ENCODE measurements at regions not wholly inside any gene's neighbourhood (a gene's known extent, or its start where the extent isn't known, plus 50 kb on each side); places are given as distances from the start of the nearest gene placed in this dataset.

- no peaks in the 10 kb centered on the region for H3K4me1 ChIP-seq (ENCODE audit: low read length)
- H3K4me3 ChIP-seq (ENCODE audit: low read length): no peak overlapping the region
- no peak overlapping the region for H3K9ac ChIP-seq (ENCODE audit: low read length)
- H3K27me3 ChIP-seq (replicated peaks; ENCODE audit: insufficient read depth, low read length): no peaks in the 10 kb centered on the region
- no peaks in the 10 kb centered on the region for H3K36me3 ChIP-seq (replicated peaks; ENCODE audit: insufficient read depth, low read length)
- no peaks in the 10 kb centered on the region for H3K79me2 ChIP-seq (ENCODE audit: low read length)
- H3K4me2 ChIP-seq (ENCODE audit: low read depth, low read length): no peak overlapping the region
- no peaks in the 10 kb centered on the region for H3K9me3 ChIP-seq (replicated peaks; ENCODE audit: insufficient read depth, low read length)
- no peaks in the 10 kb centered on the region for H3F3A ChIP-seq (ENCODE audit: insufficient read depth, low read length)
- TF ChIP-seq EZH2 (optimal IDR thresholded peaks at IDR 0.05; ENCODE audit: low read depth, low read length): no peak
- no peak for TF ChIP-seq CTCF (IDR thresholded peaks at IDR 0.05; ENCODE audit: low read length)
- TF ChIP-seq EZH2phosphoT487 (IDR thresholded peaks at IDR 0.05; ENCODE audit: low read length): no peak
- no peaks in the 10 kb centered on the region for H4K20me1 ChIP-seq (ENCODE audit: insufficient read depth, low read length)
- H2AFZ ChIP-seq (ENCODE audit: low read length): no peak overlapping the region
- H3K9me2 ChIP-seq (replicated peaks; ENCODE audit: insufficient read depth, low read length): no peaks in the 10 kb centered on the region
- no peak for DNase-seq
- H3K27ac ChIP-seq (ENCODE audit: low read length): no peak overlapping the region
Observed at GRCh38 chr4:123785538-123785937, 388.9 kb downstream of the SPRY1 start.

GRCh38 chr4:123786163-123786915 is 389.7 kb downstream of the SPRY1 start:
- Histone ChIP-seq H2AFZ (ENCODE audit: low read length) (no peak overlapping the region), H3K27ac (ENCODE audit: low read length) (no peak overlapping the region), H3K27me3 (replicated peaks; ENCODE audit: insufficient read depth, low read length) (no peaks in the 10 kb centered on the region), H3K36me3 (replicated peaks; ENCODE audit: insufficient read depth, low read length) (no peaks in the 10 kb centered on the region), H3K4me1 (ENCODE audit: low read length) (no peaks in the 10 kb centered on the region), H3K4me3 (ENCODE audit: low read length) (no peak overlapping the region), H3K9ac (ENCODE audit: low read length) (no peak overlapping the region), H3K79me2 (ENCODE audit: low read length) (no peaks in the 10 kb centered on the region), H3K9me2 (replicated peaks; ENCODE audit: insufficient read depth, low read length) (no peaks in the 10 kb centered on the region), H3K4me2 (ENCODE audit: low read depth, low read length) (no peak overlapping the region), H4K20me1 (ENCODE audit: insufficient read depth, low read length) (no peaks in the 10 kb centered on the region), H3K9me3 (replicated peaks; ENCODE audit: insufficient read depth, low read length) (no peaks in the 10 kb centered on the region), H3F3A (ENCODE audit: insufficient read depth, low read length) (no peaks in the 10 kb centered on the region)
- no peak for DNase-seq
- TF ChIP-seq CTCF (IDR thresholded peaks at IDR 0.05; ENCODE audit: low read length) (no peak), EZH2 (optimal IDR thresholded peaks at IDR 0.05; ENCODE audit: low read depth, low read length) (no peak)

- Histone ChIP-seq H3K79me2 (ENCODE audit: low read length) (no peaks in the 10 kb centered on the region), H3K9me2 (replicated peaks; ENCODE audit: insufficient read depth, low read length) (no peaks in the 10 kb centered on the region), H3K4me3 (ENCODE audit: low read length) (no peak overlapping the region), H4K20me1 (ENCODE audit: insufficient read depth, low read length) (no peaks in the 10 kb centered on the region), H3K4me2 (ENCODE audit: low read depth, low read length) (no peak overlapping the region), H3K27me3 (replicated peaks; ENCODE audit: insufficient read depth, low read length) (no peaks in the 10 kb centered on the region), H3K27ac (ENCODE audit: low read length) (no peak overlapping the region), H3F3A (ENCODE audit: insufficient read depth, low read length) (no peaks in the 10 kb centered on the region), H3K9me3 (replicated peaks; ENCODE audit: insufficient read depth, low read length) (no peaks in the 10 kb centered on the region), H3K4me1 (ENCODE audit: low read length) (no peaks in the 10 kb centered on the region), H2AFZ (ENCODE audit: low read length) (no peak overlapping the region), H3K36me3 (replicated peaks; ENCODE audit: insufficient read depth, low read length) (no peaks in the 10 kb centered on the region), H3K9ac (ENCODE audit: low read length) (no peak overlapping the region)
- DNase-seq: no peak
- TF ChIP-seq EZH2 (optimal IDR thresholded peaks at IDR 0.05; ENCODE audit: low read depth, low read length) (no peak), CTCF (IDR thresholded peaks at IDR 0.05; ENCODE audit: low read length) (no peak), EZH2phosphoT487 (IDR thresholded peaks at IDR 0.05; ENCODE audit: low read length) (no peak)
Observed at GRCh38 chr4:123786920-123787319, 390.3 kb downstream of the SPRY1 start.

All from MM.1S (cell line).